BJ (cell line): ENCODE measurements at regions not wholly inside any gene's neighbourhood (a gene's known extent, or its start where the extent isn't known, plus 50 kb on each side); places are given as distances from the start of the nearest gene placed in this dataset.

Experiments used
- CTCF ChIA-PET: fragments of 350-600 bp; formaldehyde crosslinking; extraction: SDS; loops from one replicate; lab custom pipeline; 2021; ENCODE audit warnings: antibody characterized with exemption, inconsistent platforms; lab: Yijun Ruan, JAX
- POLR2A ChIA-PET: fragments of 300-600 bp; sonication (Branson Sonifier 250); formaldehyde crosslinking; extraction: SDS; loops from one replicate; lab custom pipeline; 2021; ENCODE audit warnings: antibody characterized with exemption; lab: Charles Lee
- DNase-seq: peaks from one replicate; pipeline ENCODE4 v3.0.0-alpha.2; 2011; ENCODE audit warnings: low read depth
- H3K27me3 ChIP-seq: 2 replicates; pipeline ENCODE4 v1.6.0; 2011; ENCODE audit warnings: low read length; ENCODE audit not compliant: control insufficient read depth, insufficient read depth
- H3K36me3 ChIP-seq: 2 replicates; pipeline ENCODE4 v1.5.1; 2011; ENCODE audit warnings: low read length; ENCODE audit not compliant: control insufficient read depth, insufficient read depth
- H3K4me3 ChIP-seq: 2 replicates; pipeline ENCODE4 v1.5.1; 2011; ENCODE audit warnings: low read depth, mild to moderate bottlenecking, control low read depth, low read length
- CTCF ChIP-seq: IDR thresholded peaks from 2 replicates; pipeline ENCODE4 v1.5.1; 2011; ENCODE audit warnings: low read depth, mild to moderate bottlenecking, control low read depth, inconsistent platforms, low read length, moderate library complexity; ENCODE audit not compliant: insufficient read depth

- Histone ChIP-seq H3K36me3 (no peaks in the 10 kb centered on the region), H3K27me3 (no peaks in the 10 kb centered on the region), H3K4me3 (no peak overlapping the region)
- no peak for TF ChIP-seq CTCF
- POLR2A ChIA-PET: no interaction called here
- no peak for DNase-seq
- CTCF ChIA-PET: interaction anchor here (0.7 kb wide), 1 partner anchor 11 kb away, joined by 3 read pairs; no protein-coding TSS in a partner anchor
Observed at GRCh38 chr7:68680235-68680872, 917.9 kb upstream of the AUTS2 start.

- H3K27me3 ChIP-seq: no peaks in the 10 kb centered on the region
- no peaks in the 10 kb centered on the region for H3K36me3 ChIP-seq
- no peak overlapping the region for H3K4me3 ChIP-seq
- POLR2A ChIA-PET: no interaction called here
- no peak for TF ChIP-seq CTCF
- CTCF ChIA-PET: interaction anchor here (0.5 kb wide), 1 partner anchor 122 kb away, joined by 3 read pairs; no protein-coding TSS in a partner anchor
- no peak for DNase-seq
Observed at GRCh38 chr7:68682910-68683309, 915.4 kb upstream of the AUTS2 start.

GRCh38 chr7:68684246-68684839 is 913.9 kb upstream of the AUTS2 start:
- CTCF ChIA-PET: no interaction called here
- no peaks in the 10 kb centered on the region for H3K27me3 ChIP-seq
- TF ChIP-seq CTCF: no peak
- no peak for DNase-seq
- H3K4me3 ChIP-seq: no peak overlapping the region
- POLR2A ChIA-PET: no interaction called here
- H3K36me3 ChIP-seq: no peaks in the 10 kb centered on the region

GRCh38 chr7:68684996-68685395 is 913.3 kb upstream of the AUTS2 start:
- POLR2A ChIA-PET: no interaction called here
- no peak for DNase-seq

More at GRCh38 chr7:68684996-68685395, 913.3 kb upstream of the AUTS2 start:
- Histone ChIP-seq H3K4me3 (no peak overlapping the region), H3K36me3 (no peaks in the 10 kb centered on the region), H3K27me3 (no peaks in the 10 kb centered on the region)
- no peak for TF ChIP-seq CTCF
- CTCF ChIA-PET: no interaction called here
